Gastrocnemius medialis (tissue), 4 donors: ENCODE measurements at regions not wholly inside any gene's neighbourhood (a gene's known extent, or its start where the extent isn't known, plus 50 kb on each side); places are given as distances from the start of the nearest gene placed in this dataset.

ENCODE experiments used
- ATAC-seq, 2 donors: fragments of 150-250 bp; one replicate each; pipeline ENCODE4 v1.9.1; 2016
- DNase-seq, 2 donors: peaks; one replicate each; pipeline ENCODE4 v3.0.0-alpha.2; 2019
- H3K27ac ChIP-seq, 4 donors: fragments of 200-600 bp; sonication (generic); 1 replicate in 1 of 4; 2 replicates in 3 of 4; pipeline ENCODE4 v1.5.1; 2016 to 2018; ENCODE audit warnings: mild to moderate bottlenecking in 2 of 4, moderate library complexity in 1 of 4
- H3K27me3 ChIP-seq, 3 donors: fragments of 200-600 bp; sonication (generic) in 2 of 3; 1 replicate in 1 of 3; 2 replicates in 2 of 3; pipeline versions ENCODE4 v1.5.1 to v1.6.0; 2016 to 2019; ENCODE audit warnings: mild to moderate bottlenecking in 1 of 3, moderate library complexity in 1 of 3
- H3K36me3 ChIP-seq, 2 donors: fragments of 200-600 bp; sonication (generic) in 1 of 2; one replicate each; pipeline ENCODE4 v1.5.1; 2017 to 2018
- H3K4me1 ChIP-seq, 2 donors: fragments of 200-600 bp; sonication (generic) in 1 of 2; one replicate each; pipeline ENCODE4 v1.5.1; 2016 to 2017; ENCODE audit warnings: mild to moderate bottlenecking in 2 of 2
- H3K4me3 ChIP-seq, 4 donors: fragments of 200-600 bp; sonication (generic) in 3 of 4; 1 replicate in 1 of 4; 2 replicates in 3 of 4; pipeline ENCODE4 v1.5.1; 2016 to 2019; ENCODE audit warnings: mild to moderate bottlenecking in 2 of 4
- H3K9me3 ChIP-seq, 3 donors: fragments of 200-600 bp; sonication (generic) in 2 of 3; 1 replicate in 1 of 3; 2 replicates in 2 of 3; pipeline ENCODE4 v1.5.1; 2016 to 2019
- CTCF ChIP-seq, 5 experiments: fragments of 450-650 bp in 3 of 5; fragments of 200-600 bp in 2 of 5; sonication (generic) in 2 of 5; IDR thresholded peaks in 4 of 5; conservative IDR thresholded peaks in 1 of 5; 1 replicate in 4 of 5; 2 replicates in 1 of 5; pipeline ENCODE4 v1.5.1; 2016 to 2019; ENCODE audit warnings: antibody characterized with exemption in 5 of 5, mild to moderate bottlenecking in 3 of 5, moderate library complexity in 3 of 5
- POLR2A ChIP-seq, 2 donors: fragments of 450-650 bp; IDR thresholded peaks; one replicate each; pipeline ENCODE4 v1.6.1; 2017; ENCODE audit warnings: antibody characterized with exemption in 2 of 2, mild to moderate bottlenecking in 2 of 2, moderate library complexity in 2 of 2
- in situ Hi-C, 4 donors: fragments of 200-750 bp; cut with MboI; loops; one replicate each; pipeline versions ENCODE4 v1.15.0 to v1.8.0; 2017; ENCODE audit warnings: low sequenced_read_pairs in 4 of 4
- intact Hi-C: fragments of 100-400 bp; cut with DNase I; formaldehyde crosslinking; loops from one replicate; pipeline ENCODE4 v1.15.1; 2023; ENCODE audit warnings: low total_unique reads

GRCh38 chrX:122790376-122791095 is 393.5 kb upstream of the GRIA3 start:
- Histone ChIP-seq H3K36me3 (no peaks in the 10 kb centered on the region), H3K4me1 (no peaks in the 10 kb centered on the region), H3K9me3 (peaks cover 0 to 6% (median 0%) of the 10 kb centered on the region in 3 donors), H3K27me3 (no peaks in the 10 kb centered on the region), H3K27ac (no peak overlapping the region), H3K4me3 (no peak overlapping the region)
- ATAC-seq (no peak), DNase-seq (no peak)
- no peak for TF ChIP-seq CTCF (IDR thresholded peaks at IDR 0.05 in 4 of 5, conservative IDR thresholded peaks at IDR 0.05 in 1 of 5)
- TF ChIP-seq POLR2A (IDR thresholded peaks at IDR 0.05): no peak
- in situ Hi-C loops (no loop called here), intact Hi-C loops (no loop called here)

GRCh38 chrX:122813876-122814275 is 370.2 kb upstream of the GRIA3 start:
- Histone ChIP-seq H3K9me3 (no peaks in the 10 kb centered on the region), H3K27ac (no peak overlapping the region), H3K4me3 (no peak overlapping the region), H3K27me3 (no peaks in the 10 kb centered on the region), H3K36me3 (no peaks in the 10 kb centered on the region), H3K4me1 (no peaks in the 10 kb centered on the region)
- in situ Hi-C loops: no loop called here
- ATAC-seq (no peak), DNase-seq (no peak)
- intact Hi-C loops: no loop called here
- no peak for TF ChIP-seq POLR2A (IDR thresholded peaks at IDR 0.05)
- no peak for TF ChIP-seq CTCF (IDR thresholded peaks at IDR 0.05 in 4 of 5, conservative IDR thresholded peaks at IDR 0.05 in 1 of 5)

- H3K9me3 ChIP-seq: no peaks in the 10 kb centered on the region
- H3K36me3 ChIP-seq: no peaks in the 10 kb centered on the region
- no peak overlapping the region for H3K27ac ChIP-seq
- no peaks in the 10 kb centered on the region for H3K4me1 ChIP-seq
- H3K4me3 ChIP-seq: no peak overlapping the region
- H3K27me3 ChIP-seq: no peaks in the 10 kb centered on the region
- in situ Hi-C loops (no loop called here), intact Hi-C loops (no loop called here)
- DNase-seq (no peak), ATAC-seq (no peak)
- TF ChIP-seq POLR2A (IDR thresholded peaks at IDR 0.05) (no peak), CTCF (IDR thresholded peaks at IDR 0.05 in 4 of 5, conservative IDR thresholded peaks at IDR 0.05 in 1 of 5) (no peak)
Observed at GRCh38 chrX:122816288-122816687, 367.8 kb upstream of the GRIA3 start.

GRCh38 chrX:122817321-122817955 is 366.6 kb upstream of the GRIA3 start:
- Histone ChIP-seq H3K4me3 (no peak overlapping the region), H3K9me3 (no peaks in the 10 kb centered on the region), H3K27me3 (no peaks in the 10 kb centered on the region), H3K36me3 (no peaks in the 10 kb centered on the region), H3K27ac (no peak overlapping the region), H3K4me1 (no peaks in the 10 kb centered on the region)
- in situ Hi-C loops: no loop called here
- intact Hi-C loops: no loop called here
- TF ChIP-seq CTCF (IDR thresholded peaks at IDR 0.05 in 4 of 5, conservative IDR thresholded peaks at IDR 0.05 in 1 of 5) (no peak), POLR2A (IDR thresholded peaks at IDR 0.05) (no peak)
- ATAC-seq (no peak), DNase-seq (no peak)
